HEK293T (cell line): ENCODE measurements at regions not wholly inside any gene's neighbourhood (a gene's known extent, or its start where the extent isn't known, plus 50 kb on each side); places are given as distances from the start of the nearest gene placed in this dataset.

Source experiments
- CTCF ChIA-PET: fragments of 350-600 bp; formaldehyde crosslinking; extraction: SDS; loops from one replicate; lab custom pipeline; 2021; ENCODE audit warnings: antibody characterized with exemption, inconsistent platforms; lab: Yijun Ruan, JAX
- POLR2A ChIA-PET: fragments of 350-600 bp; formaldehyde crosslinking; extraction: SDS; loops from one replicate; lab custom pipeline; 2020; ENCODE audit warnings: antibody characterized with exemption, inconsistent platforms; lab: Yijun Ruan, JAX
- DNase-seq: peaks from one replicate; pipeline ENCODE4 v3.0.0; 2012; ENCODE audit warnings: mixed read lengths; ENCODE audit errors: extremely low spot score
- ARNT ChIP-seq: fragments of 450-650 bp; IDR thresholded peaks from 2 replicates; pipeline ENCODE4 v1.6.1; 2017; ENCODE audit warnings: mild to moderate bottlenecking
- BHLHE40 ChIP-seq: fragments of 450-650 bp; IDR thresholded peaks from 2 replicates; pipeline ENCODE4 v1.6.1; 2016; ENCODE audit warnings: mild to moderate bottlenecking, moderate library complexity, borderline replicate concordance
- CTBP1 ChIP-seq: fragments of 450-650 bp; IDR thresholded peaks from 2 replicates; pipeline ENCODE4 v1.6.1; 2016; ENCODE audit warnings: borderline replicate concordance
- ELF4 ChIP-seq: fragments of 450-650 bp; IDR thresholded peaks from 2 replicates; pipeline ENCODE4 v1.6.1; 2017; ENCODE audit warnings: antibody characterized with exemption
- FOXA1 ChIP-seq: fragments of 450-650 bp; IDR thresholded peaks from 2 replicates; pipeline ENCODE4 v1.6.1; 2016; ENCODE audit warnings: mild to moderate bottlenecking
- FOXK2 ChIP-seq: fragments of 450-650 bp; IDR thresholded peaks from 2 replicates; pipeline ENCODE4 v1.6.1; 2016; ENCODE audit warnings: mild to moderate bottlenecking
- FOXM1 ChIP-seq: fragments of 450-650 bp; IDR thresholded peaks from 2 replicates; pipeline ENCODE4 v1.6.1; 2017; ENCODE audit warnings: mild to moderate bottlenecking, borderline replicate concordance
- HDGF ChIP-seq: fragments of 450-650 bp; IDR thresholded peaks from 2 replicates; pipeline ENCODE4 v1.6.1; 2017; ENCODE audit warnings: antibody characterized with exemption, borderline replicate concordance
- L3MBTL2 ChIP-seq: fragments of 450-650 bp; conservative IDR thresholded peaks from 2 replicates; pipeline ENCODE4 v1.6.1; 2016; ENCODE audit warnings: mild to moderate bottlenecking
- LEF1 ChIP-seq: fragments of 450-650 bp; IDR thresholded peaks from 2 replicates; pipeline ENCODE4 v1.6.1; 2017; ENCODE audit warnings: mild to moderate bottlenecking, borderline replicate concordance
- NFRKB ChIP-seq: fragments of 450-650 bp; IDR thresholded peaks from 2 replicates; pipeline ENCODE4 v1.6.1; 2016; ENCODE audit warnings: mild to moderate bottlenecking, moderate library complexity
- SP1 ChIP-seq: fragments of 450-650 bp; IDR thresholded peaks from 2 replicates; pipeline ENCODE4 v1.6.1; 2017
- SUZ12 ChIP-seq: fragments of 450-650 bp; IDR thresholded peaks from 2 replicates; pipeline ENCODE4 v1.6.1; 2016; ENCODE audit warnings: mild to moderate bottlenecking
- TARDBP ChIP-seq: fragments of 450-650 bp; IDR thresholded peaks from 2 replicates; pipeline ENCODE4 v1.6.1; 2016
- ZNF384 ChIP-seq: fragments of 450-650 bp; IDR thresholded peaks from 2 replicates; pipeline ENCODE4 v1.6.1; 2016
- TF ChIP-seq, protein P1 (sequence below): fragments of 450-650 bp; IDR thresholded peaks from 2 replicates; pipeline ENCODE4 v1.6.1; 2016

DNA sequence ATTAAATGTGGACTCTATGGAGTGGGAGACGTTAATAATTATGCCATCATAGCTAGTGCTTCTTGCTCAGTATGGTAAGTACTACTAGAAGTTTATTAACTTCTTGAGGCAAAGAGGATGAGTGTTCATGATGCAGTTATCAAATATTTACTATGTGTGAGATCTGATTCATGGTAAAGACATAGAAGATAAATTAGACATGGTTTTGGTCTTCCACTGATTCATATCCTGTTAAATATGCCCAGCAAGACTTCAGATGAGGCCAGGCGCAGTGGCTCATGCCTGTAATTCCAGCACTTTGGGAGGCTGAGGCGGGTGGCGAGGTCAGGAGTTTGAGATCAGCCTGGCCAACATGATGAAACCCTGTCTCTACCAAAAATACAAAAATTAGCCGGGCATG, 547.1 kb upstream of the ANKRD30A start:
- TF ChIP-seq ZNF384, result no peak
- TF ChIP-seq, protein P1, sequence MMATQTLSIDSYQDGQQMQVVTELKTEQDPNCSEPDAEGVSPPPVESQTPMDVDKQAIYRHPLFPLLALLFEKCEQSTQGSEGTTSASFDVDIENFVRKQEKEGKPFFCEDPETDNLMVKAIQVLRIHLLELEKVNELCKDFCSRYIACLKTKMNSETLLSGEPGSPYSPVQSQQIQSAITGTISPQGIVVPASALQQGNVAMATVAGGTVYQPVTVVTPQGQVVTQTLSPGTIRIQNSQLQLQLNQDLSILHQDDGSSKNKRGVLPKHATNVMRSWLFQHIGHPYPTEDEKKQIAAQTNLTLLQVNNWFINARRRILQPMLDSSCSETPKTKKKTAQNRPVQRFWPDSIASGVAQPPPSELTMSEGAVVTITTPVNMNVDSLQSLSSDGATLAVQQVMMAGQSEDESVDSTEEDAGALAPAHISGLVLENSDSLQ, result no peak
- TF ChIP-seq L3MBTL2, result no peak
- TF ChIP-seq CTBP1, result no peak
- CTCF ChIA-PET, result no interaction called here
- DNase-seq, result no peak
- POLR2A ChIA-PET, result no interaction called here

DNA sequence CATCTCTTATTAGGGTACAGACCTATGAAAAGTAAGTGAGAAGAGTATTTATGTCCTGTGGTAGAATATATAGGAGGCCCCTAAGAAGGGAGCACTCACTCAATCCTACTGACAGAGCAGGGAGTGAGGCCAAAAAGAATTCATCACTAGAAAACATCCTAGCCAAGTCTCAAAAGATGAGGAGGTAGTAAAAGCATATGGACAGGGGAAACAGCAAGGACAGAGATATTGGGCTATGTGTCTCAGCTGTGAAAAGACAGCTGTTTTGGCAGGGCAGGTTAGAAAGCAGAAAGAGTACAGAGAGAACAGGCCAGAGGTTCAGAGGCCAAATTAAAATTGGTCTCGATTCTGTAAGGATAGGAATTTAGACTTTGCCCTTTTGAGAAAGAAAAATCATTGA, 548.3 kb upstream of the ANKRD30A start:
- no peak for DNase-seq
- ChIA-PET POLR2A (no interaction called here), CTCF (no interaction called here)
- TF ChIP-seq SP1, result no peak
- TF ChIP-seq FOXK2, result no peak
- no peak for TF ChIP-seq L3MBTL2

DNA sequence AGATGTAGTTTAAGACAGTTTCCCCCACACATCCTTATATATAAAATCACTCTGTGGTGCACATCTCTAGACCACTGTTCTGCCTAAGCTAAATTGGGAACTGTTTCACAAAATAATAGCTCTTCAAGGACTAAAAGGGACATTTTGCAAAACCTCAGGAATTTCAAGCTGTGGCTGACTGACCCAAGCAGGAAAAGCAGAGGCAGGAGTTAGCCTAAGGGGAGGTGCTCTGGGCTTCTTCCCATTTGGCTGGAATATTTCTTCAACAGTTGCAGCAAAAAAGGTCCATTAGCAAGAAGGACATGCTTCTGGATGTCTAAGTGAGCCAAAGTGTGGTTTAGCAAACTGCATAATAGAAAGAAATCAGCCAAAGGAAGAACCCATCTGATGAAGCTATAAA, 551.2 kb upstream of the ANKRD30A start:
- POLR2A ChIA-PET, result no interaction called here
- TF ChIP-seq SUZ12 (no peak), ARNT (no peak), LEF1 (no peak), HDGF (no peak), SP1 (no peak), L3MBTL2 (no peak), ZNF384 (no peak), TARDBP (no peak), FOXM1 (no peak)
- TF ChIP-seq, protein P1, result no peak
- CTCF ChIA-PET, result no interaction called here
- DNase-seq, result no peak

DNA sequence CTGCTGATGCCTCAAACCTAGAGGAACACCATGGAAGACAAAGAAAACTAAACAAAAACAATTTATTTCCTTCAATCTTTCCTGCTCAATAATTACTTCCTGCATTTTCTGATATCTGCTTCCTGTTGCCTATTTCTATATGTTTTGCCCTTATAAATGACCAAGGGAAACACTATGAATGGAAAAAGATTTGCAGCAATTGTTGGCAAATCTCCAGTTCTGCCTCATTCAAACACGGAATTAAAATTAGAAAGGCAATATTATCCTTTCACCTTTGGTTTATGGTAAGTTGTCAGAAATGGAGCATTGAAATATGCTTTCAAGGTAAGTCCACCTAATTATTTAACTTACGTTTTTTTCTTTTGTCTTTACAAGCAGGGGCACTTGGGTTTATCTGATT, 552.2 kb upstream of the ANKRD30A start:
- TF ChIP-seq ELF4, result no peak
- no peak for TF ChIP-seq SUZ12
- TF ChIP-seq LEF1, result no peak
- no peak for TF ChIP-seq FOXM1
- TF ChIP-seq CTBP1, result no peak
- TF ChIP-seq, protein P1, result no peak
- TF ChIP-seq HDGF, result no peak
- no peak for TF ChIP-seq NFRKB
- POLR2A ChIA-PET, result no interaction called here
- CTCF ChIA-PET, result no interaction called here
- no peak for DNase-seq

DNA sequence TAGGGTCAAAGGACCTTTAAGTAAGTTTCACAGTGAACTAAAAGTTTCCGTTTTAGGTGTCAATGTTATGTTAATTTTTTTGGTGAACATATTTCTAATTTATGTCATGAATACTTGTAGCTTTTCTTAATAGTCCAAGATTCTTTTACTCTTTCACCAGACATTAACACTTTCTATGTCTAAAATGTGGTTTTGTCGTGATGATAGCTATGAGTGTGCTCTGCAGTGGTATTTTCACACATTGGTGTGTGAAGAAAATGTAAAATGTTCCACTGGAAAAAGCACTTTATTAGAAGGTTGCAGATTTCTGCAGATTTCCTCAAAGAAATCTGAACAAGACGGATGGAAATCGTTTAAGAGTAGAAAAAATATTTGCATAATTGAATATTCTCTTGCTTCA, 561.0 kb upstream of the ANKRD30A start:
- POLR2A ChIA-PET, result no interaction called here
- no peak for DNase-seq
- TF ChIP-seq ELF4 (no peak), CTBP1 (no peak), HDGF (no peak), FOXA1 (no peak), L3MBTL2 (no peak), FOXM1 (no peak), ZNF384 (no peak), TARDBP (no peak), NFRKB (no peak), FOXK2 (no peak), SP1 (no peak), LEF1 (no peak), ARNT (no peak), SUZ12 (no peak), BHLHE40 (no peak)
- TF ChIP-seq, protein P1, result no peak
- CTCF ChIA-PET, result no interaction called here

DNA sequence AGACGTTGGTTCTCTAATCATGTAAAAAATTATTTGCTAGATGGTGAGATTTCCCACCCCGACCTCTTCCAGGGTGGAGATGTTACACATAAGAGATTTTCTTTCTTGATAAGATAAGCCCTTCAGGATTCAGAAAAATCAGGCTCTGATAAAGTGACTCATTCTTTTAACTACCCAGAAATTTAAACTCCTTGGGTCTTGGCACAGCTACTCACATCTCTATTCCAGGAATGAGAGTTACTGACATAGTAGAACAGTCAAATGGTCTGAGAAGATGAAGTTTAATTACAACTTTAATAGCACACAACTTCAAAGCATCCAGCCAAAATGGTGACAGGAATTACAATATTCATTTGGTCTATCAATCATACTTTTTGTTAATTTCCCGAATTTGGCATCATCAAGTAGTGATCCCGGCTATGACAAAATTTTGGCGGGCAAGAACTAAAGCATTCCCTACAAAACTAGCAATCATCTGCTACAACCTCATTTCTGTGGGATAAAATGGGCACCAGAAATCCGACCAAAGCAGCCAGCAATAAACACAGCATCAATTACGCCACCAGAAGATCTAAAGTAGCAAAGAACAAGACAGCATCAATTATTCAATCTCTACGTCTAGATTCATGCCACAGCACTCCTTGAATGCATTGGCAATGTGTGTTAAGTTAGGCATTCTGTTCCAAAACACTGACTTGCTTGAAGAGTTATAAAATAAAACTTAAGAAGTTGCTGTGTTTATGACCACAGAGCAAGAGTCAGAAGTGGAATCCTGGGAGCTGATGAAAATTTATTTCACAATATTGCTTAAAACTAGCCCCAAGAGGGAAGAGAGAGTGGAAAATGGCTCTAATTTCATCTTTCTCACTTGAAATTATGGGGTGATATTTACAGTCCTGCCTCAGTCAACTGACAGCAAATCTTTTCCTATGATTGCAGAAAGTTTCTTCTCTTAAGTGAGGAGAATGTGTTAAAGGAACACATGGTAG, 565.7 kb upstream of the ANKRD30A start:
- ChIA-PET POLR2A (no interaction called here), CTCF (no interaction called here)
- no peak for TF ChIP-seq FOXA1
- no peak for TF ChIP-seq L3MBTL2
- no peak for TF ChIP-seq ARNT
- no peak for TF ChIP-seq ZNF384
- TF ChIP-seq TARDBP, result no peak
- TF ChIP-seq, protein P1, result no peak
- TF ChIP-seq FOXM1, result no peak
- no peak for TF ChIP-seq SP1
- TF ChIP-seq CTBP1, result no peak
- TF ChIP-seq LEF1, result no peak
- no peak for DNase-seq
